SK-N-MC (cell line): ENCODE measurements at regions not wholly inside any gene's neighbourhood (a gene's known extent, or its start where the extent isn't known, plus 50 kb on each side); places are given as distances from the start of the nearest gene placed in this dataset.

Experiments
- EZH2 ChIP-seq: fragments of 200-600 bp; sonication (generic); IDR thresholded peaks from one replicate; pipeline ENCODE4 v1.6.1; 2017; ENCODE audit warnings: antibody characterized with exemption
- FOXP2 ChIP-seq: optimal IDR thresholded peaks from 2 replicates; pipeline ENCODE3; 2011; ENCODE audit warnings: mild to moderate bottlenecking, moderate library complexity; ENCODE audit not compliant: insufficient read depth; ENCODE audit errors: extremely low read length, control extremely low read depth
- POLR2AphosphoS5 ChIP-seq: IDR thresholded peaks from 2 replicates; pipeline ENCODE4 v1.6.1; 2012; ENCODE audit warnings: mild to moderate bottlenecking, low read depth, low read length, borderline replicate concordance

- no peak for TF ChIP-seq EZH2
- no peak for TF ChIP-seq FOXP2
- TF ChIP-seq POLR2AphosphoS5 = no peak
Observed at GRCh38 chr4:58514299-58514698, 1404.1 kb upstream of the IGFBP7 start.
